ENCODE measurements at regions not wholly inside any gene's neighbourhood (a gene's known extent, or its start where the extent isn't known, plus 50 kb on each side); places are given as distances from the start of the nearest gene placed in this dataset.

- no peak for TF ChIP-seq EZH2phosphoT487 (conservative IDR thresholded peaks at IDR 0.05; ENCODE audit: low read length)
- TF ChIP-seq CTCF (IDR thresholded peaks at IDR 0.05; ENCODE audit: insufficient read depth, low read length, poor library complexity, severe bottlenecking): no peak
- Histone ChIP-seq H3K79me2 (ENCODE audit: insufficient read depth, low read length) (no peaks in the 10 kb centered on the region), H4K20me1 (ENCODE audit: low read depth, low read length) (no peaks in the 10 kb centered on the region), H3K9me3 (ENCODE audit: insufficient read depth, low read length) (no peaks in the 10 kb centered on the region), H3K27me3 (ENCODE audit: low read length) (no peaks in the 10 kb centered on the region), H3K36me3 (ENCODE audit: low read length) (no peaks in the 10 kb centered on the region), H3K4me3 (ENCODE audit: insufficient read depth, low read length, poor library complexity, severe bottlenecking) (no peak overlapping the region), H2AFZ (ENCODE audit: low read depth, low read length, severe bottlenecking) (no peak overlapping the region), H3K9ac (ENCODE audit: low read length) (no peak overlapping the region), H3K4me2 (ENCODE audit: low read depth, low read length, poor library complexity, severe bottlenecking) (no peak overlapping the region), H3K27ac (ENCODE audit: low read depth, low read length) (no peak overlapping the region), H3K9me2 (replicated peaks; ENCODE audit: insufficient read depth, low read length) (no peaks in the 10 kb centered on the region), H3F3A (ENCODE audit: insufficient read depth) (no peaks in the 10 kb centered on the region)
These were observed 52.9 kb upstream of the HDDC2 start for GRCh38 chr6:125354649-125355048.

DNA sequence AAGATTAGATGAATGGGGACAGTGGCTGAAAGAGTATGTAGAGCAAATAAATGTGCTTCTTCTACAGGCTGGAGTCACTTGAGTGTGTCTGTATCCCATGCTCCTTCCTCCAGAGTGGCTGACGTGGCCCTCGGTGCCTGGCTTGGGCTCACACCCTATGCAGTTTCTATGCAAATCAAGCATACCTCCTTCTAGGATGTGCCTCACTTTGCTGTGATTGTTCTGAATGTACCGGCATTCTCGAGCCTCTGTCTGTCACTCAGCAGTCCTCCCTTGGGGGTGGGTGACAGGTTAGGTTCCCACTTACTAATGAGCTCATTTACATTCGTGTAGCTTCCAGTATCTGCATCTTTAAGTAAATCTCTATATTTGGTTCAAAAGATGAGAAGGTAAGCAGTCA lies 55.1 kb upstream of the HDDC2 start:
- Histone ChIP-seq H3K27ac (ENCODE audit: low read depth, low read length) (no peak overlapping the region), H3F3A (ENCODE audit: insufficient read depth) (no peaks in the 10 kb centered on the region), H4K20me1 (ENCODE audit: low read depth, low read length) (no peaks in the 10 kb centered on the region), H3K9ac (ENCODE audit: low read length) (no peak overlapping the region), H3K27me3 (ENCODE audit: low read length) (no peaks in the 10 kb centered on the region), H2AFZ (ENCODE audit: low read depth, low read length, severe bottlenecking) (no peak overlapping the region), H3K36me3 (ENCODE audit: low read length) (no peaks in the 10 kb centered on the region), H3K4me2 (ENCODE audit: low read depth, low read length, poor library complexity, severe bottlenecking) (no peak overlapping the region), H3K9me2 (replicated peaks; ENCODE audit: insufficient read depth, low read length) (no peaks in the 10 kb centered on the region), H3K9me3 (ENCODE audit: insufficient read depth, low read length) (no peaks in the 10 kb centered on the region), H3K4me3 (ENCODE audit: insufficient read depth, low read length, poor library complexity, severe bottlenecking) (no peak overlapping the region), H3K79me2 (ENCODE audit: insufficient read depth, low read length) (no peaks in the 10 kb centered on the region)
- TF ChIP-seq EZH2phosphoT487 (conservative IDR thresholded peaks at IDR 0.05; ENCODE audit: low read length) (no peak), CTCF (IDR thresholded peaks at IDR 0.05; ENCODE audit: insufficient read depth, low read length, poor library complexity, severe bottlenecking) (no peak)

DNA sequence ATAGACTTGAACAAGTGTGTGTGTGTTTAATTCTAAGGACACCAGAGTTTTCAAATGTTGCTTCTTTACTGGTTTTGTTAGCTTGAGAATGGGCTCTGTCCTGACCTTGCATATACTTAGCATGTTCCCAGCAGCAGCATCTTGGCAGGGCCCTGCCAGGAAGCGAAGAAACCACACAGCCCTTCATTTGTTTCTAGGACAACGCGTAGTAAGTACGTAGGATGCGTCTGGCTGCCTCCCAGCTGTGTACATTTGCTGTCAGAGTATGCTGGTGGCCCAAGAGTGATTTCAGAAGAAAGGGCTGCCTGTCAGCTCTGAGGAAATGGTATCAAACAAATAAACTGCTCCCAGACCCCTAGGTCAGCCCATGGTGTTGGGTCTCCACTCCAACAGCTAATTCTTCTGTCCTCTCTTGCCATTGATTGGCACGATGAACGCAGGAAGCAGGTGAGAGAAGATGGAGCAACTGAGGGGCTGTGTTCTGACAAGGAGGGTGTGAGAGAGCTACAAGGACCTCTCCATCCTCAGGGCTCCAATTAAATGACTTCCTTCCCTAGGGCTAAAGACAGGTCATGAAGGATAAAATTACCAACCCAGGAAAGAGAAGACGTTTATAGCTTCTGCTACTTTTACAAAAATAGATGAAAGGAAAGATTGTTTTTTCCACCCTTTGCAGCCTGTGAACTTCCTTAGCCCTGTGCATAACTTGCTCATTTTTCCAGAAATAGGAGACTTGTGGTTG lies 55.9 kb upstream of the HDDC2 start:
- H3K9me3 ChIP-seq (ENCODE audit: insufficient read depth, low read length): no peaks in the 10 kb centered on the region
- H3F3A ChIP-seq (ENCODE audit: insufficient read depth): no peaks in the 10 kb centered on the region
- TF ChIP-seq CTCF (IDR thresholded peaks at IDR 0.05; ENCODE audit: insufficient read depth, low read length, poor library complexity, severe bottlenecking) (no peak), EZH2phosphoT487 (conservative IDR thresholded peaks at IDR 0.05; ENCODE audit: low read length) (no peak)
- no peaks in the 10 kb centered on the region for H4K20me1 ChIP-seq (ENCODE audit: low read depth, low read length)
- H3K4me2 ChIP-seq (ENCODE audit: low read depth, low read length, poor library complexity, severe bottlenecking): no peak overlapping the region
- H3K27me3 ChIP-seq (ENCODE audit: low read length): no peaks in the 10 kb centered on the region
- no peak overlapping the region for H3K9ac ChIP-seq (ENCODE audit: low read length)
- H3K9me2 ChIP-seq (replicated peaks; ENCODE audit: insufficient read depth, low read length): no peaks in the 10 kb centered on the region
- no peaks in the 10 kb centered on the region for H3K36me3 ChIP-seq (ENCODE audit: low read length)
- H3K27ac ChIP-seq (ENCODE audit: low read depth, low read length): no peak overlapping the region
- no peak overlapping the region for H2AFZ ChIP-seq (ENCODE audit: low read depth, low read length, severe bottlenecking)
- H3K79me2 ChIP-seq (ENCODE audit: insufficient read depth, low read length): no peaks in the 10 kb centered on the region
- no peak overlapping the region for H3K4me3 ChIP-seq (ENCODE audit: insufficient read depth, low read length, poor library complexity, severe bottlenecking)

Data from SU-DHL-6 (cell line).